IMR-90 (cell line): ENCODE measurements at regions not wholly inside any gene's neighbourhood (a gene's known extent, or its start where the extent isn't known, plus 50 kb on each side); places are given as distances from the start of the nearest gene placed in this dataset.

Source experiments
- ATAC-seq: fragments of 200-7000 bp; cut with Tn5 transposase; 2 replicates; pipeline ENCODE4 v1.9.1; 2020; ENCODE audit warnings: low read depth, mild to moderate bottlenecking, moderate library complexity
- BruUV-seq: library from RNA; stranded (reverse); fragments of 400-500 nt; replicated peaks from 2 replicates; lab custom pipeline; 2021; lab: Mats Ljungman, UMichigan
- CTCF ChIA-PET: fragments of 300-600 bp; formaldehyde crosslinking; extraction: SDS; loops from one replicate; lab custom pipeline; 2021; ENCODE audit warnings: antibody characterized with exemption; lab: Yijun Ruan, JAX
- POLR2A ChIA-PET: fragments of 300-600 bp; sonication (Branson Sonifier 250); formaldehyde crosslinking; loops from one replicate; lab custom pipeline; 2022; ENCODE audit warnings: antibody characterized with exemption; ENCODE audit not compliant: unreplicated experiment; lab: Charles Lee
- DNase-seq: peaks from one replicate; pipeline ENCODE4 v3.0.0; 2013
- H2AFZ ChIP-seq: replicated peaks from 2 replicates; pipeline ENCODE3; 2013; ENCODE audit warnings: low read length, mild to moderate bottlenecking; ENCODE audit not compliant: poor library complexity
- H2AK5ac ChIP-seq: 2 replicates; pipeline ENCODE4 v1.6.1; 2013; ENCODE audit warnings: low read depth, low read length, inconsistent platforms
- H2AK9ac ChIP-seq: replicated peaks from 2 replicates; pipeline ENCODE3; 2013; ENCODE audit warnings: mild to moderate bottlenecking, low read depth, low read length, moderate library complexity; ENCODE audit not compliant: poor library complexity
- H2BK120ac ChIP-seq: 2 replicates; pipeline ENCODE4 v1.6.1; 2013; ENCODE audit warnings: low read depth, low read length, inconsistent platforms
- H2BK15ac ChIP-seq: 3 replicates; pipeline ENCODE4 v1.6.1; 2013; ENCODE audit warnings: low read depth, low read length, inconsistent platforms
- H2BK20ac ChIP-seq: 2 replicates; pipeline ENCODE4 v1.6.1; 2013; ENCODE audit warnings: low read depth, mild to moderate bottlenecking, inconsistent platforms, low read length, moderate library complexity
- H2BK5ac ChIP-seq: 2 replicates; pipeline ENCODE4 v1.6.1; 2013; ENCODE audit warnings: mild to moderate bottlenecking, low read depth, low read length, inconsistent platforms; ENCODE audit not compliant: poor library complexity, severe bottlenecking
- H3K14ac ChIP-seq: replicated peaks from 2 replicates; pipeline ENCODE4 v1.6.1; 2013; ENCODE audit warnings: low read depth, low read length, inconsistent platforms
- H3K18ac ChIP-seq: 2 replicates; pipeline ENCODE4 v1.6.1; 2013; ENCODE audit warnings: low read depth, low read length, control low read depth
- H3K23ac ChIP-seq: 2 replicates; pipeline ENCODE4 v1.6.1; 2013; ENCODE audit warnings: low read depth, low read length, inconsistent platforms
- H3K27ac ChIP-seq: 2 replicates; pipeline ENCODE4 v1.5.1; 2013; ENCODE audit warnings: mild to moderate bottlenecking, control low read depth, low read length; ENCODE audit not compliant: insufficient read depth
- H3K27me3 ChIP-seq: 2 replicates; pipeline ENCODE4 v1.6.1; 2013; ENCODE audit warnings: low read length; ENCODE audit not compliant: control insufficient read depth, insufficient read depth
- H3K36me3 ChIP-seq: 2 replicates; pipeline ENCODE4 v1.6.1; 2013; ENCODE audit warnings: low read length, mixed read lengths; ENCODE audit not compliant: control insufficient read depth, insufficient read depth
- H3K4ac ChIP-seq: 2 replicates; pipeline ENCODE4 v1.6.1; 2013; ENCODE audit warnings: low read depth, low read length, inconsistent platforms
- H3K4me1 ChIP-seq: 2 replicates; pipeline ENCODE4 v1.6.1; 2013; ENCODE audit warnings: low read length, mixed read lengths; ENCODE audit not compliant: control insufficient read depth, insufficient read depth
- H3K4me2 ChIP-seq: 2 replicates; pipeline ENCODE4 v1.6.1; 2013; ENCODE audit warnings: low read depth, mild to moderate bottlenecking, control low read depth, low read length, moderate library complexity
- H3K4me3 ChIP-seq: 2 replicates; pipeline ENCODE4 v1.5.1; 2013; ENCODE audit warnings: low read depth, mild to moderate bottlenecking, control low read depth, low read length, moderate library complexity; ENCODE audit not compliant: insufficient read depth
- H3K56ac ChIP-seq: 2 replicates; pipeline ENCODE4 v1.6.1; 2013; ENCODE audit warnings: low read length, inconsistent platforms; ENCODE audit not compliant: insufficient read depth; ENCODE audit errors: extremely low read depth
- H3K79me1 ChIP-seq, 2 experiments: 2 replicates each; pipeline ENCODE4 v1.6.1; 2013; ENCODE audit warnings: low read length in 2 of 2, inconsistent platforms in 1 of 2, low read depth in 1 of 2
- H3K9ac ChIP-seq: 2 replicates; pipeline ENCODE4 v1.6.1; 2013; ENCODE audit warnings: low read depth, low read length, control low read depth
- H3K9me1 ChIP-seq: 2 replicates; pipeline ENCODE4 v1.6.1; 2013; ENCODE audit warnings: low read length, inconsistent platforms; ENCODE audit not compliant: insufficient read depth
- H3K9me3 ChIP-seq: 2 replicates; pipeline ENCODE4 v1.6.1; 2013; ENCODE audit warnings: low read length; ENCODE audit not compliant: control insufficient read depth, insufficient read depth
- H4K20me1 ChIP-seq: 2 replicates; pipeline ENCODE4 v1.6.1; 2013; ENCODE audit warnings: low read length, inconsistent platforms; ENCODE audit not compliant: insufficient read depth
- H4K5ac ChIP-seq: 2 replicates; pipeline ENCODE4 v1.6.1; 2013; ENCODE audit warnings: mild to moderate bottlenecking, low read depth, low read length, control low read depth
- H4K8ac ChIP-seq, 2 experiments: 2 replicates each; pipeline ENCODE4 v1.6.1; 2013; ENCODE audit warnings: low read depth in 2 of 2, low read length in 2 of 2, control low read depth in 1 of 2, inconsistent platforms in 1 of 2
- H4K91ac ChIP-seq: 2 replicates; pipeline ENCODE4 v1.6.1; 2013; ENCODE audit warnings: low read depth, low read length, inconsistent platforms; ENCODE audit not compliant: insufficient read depth
- BHLHE40 ChIP-seq: fragments of 150-350 bp; IDR thresholded peaks from 2 replicates; pipeline ENCODE4 v1.6.1; 2016; ENCODE audit warnings: mild to moderate bottlenecking, low read depth, low read length
- CEBPB ChIP-seq: IDR thresholded peaks from 2 replicates; pipeline ENCODE4 v1.6.1; 2012; ENCODE audit warnings: low read depth, low read length, improper control_type of control experiment
- CHD1 ChIP-seq: IDR thresholded peaks from 2 replicates; pipeline ENCODE4 v1.6.1; 2012; ENCODE audit warnings: low read depth, low read length, improper control_type of control experiment
- FOS ChIP-seq: fragments of 150-350 bp; IDR thresholded peaks from 2 replicates; pipeline ENCODE4 v1.6.1; 2016; ENCODE audit warnings: low read depth, low read length
- MAZ ChIP-seq: IDR thresholded peaks from 2 replicates; pipeline ENCODE4 v1.6.1; 2012; ENCODE audit warnings: low read depth, mild to moderate bottlenecking, low read length, improper control_type of control experiment, moderate library complexity, borderline replicate concordance
- MXI1 ChIP-seq: IDR thresholded peaks from 2 replicates; pipeline ENCODE4 v1.6.1; 2012; ENCODE audit warnings: low read depth, mild to moderate bottlenecking, low read length, moderate library complexity, borderline replicate concordance
- NFE2L2 ChIP-seq: fragments of 150-350 bp; IDR thresholded peaks from 2 replicates; pipeline ENCODE4 v1.6.1; 2016; ENCODE audit warnings: low read depth, mild to moderate bottlenecking, low read length
- RCOR1 ChIP-seq: IDR thresholded peaks from 2 replicates; pipeline ENCODE4 v1.6.1; 2012; ENCODE audit warnings: mild to moderate bottlenecking, low read length, improper control_type of control experiment; ENCODE audit not compliant: insufficient replicate concordance
- RFX5 ChIP-seq: IDR thresholded peaks from 2 replicates; pipeline ENCODE4 v1.8.0; 2012; ENCODE audit warnings: low read depth, mild to moderate bottlenecking, low read length, moderate library complexity
- SMC3 ChIP-seq: fragments of 150-350 bp; IDR thresholded peaks from 2 replicates; pipeline ENCODE4 v1.6.1; 2016; ENCODE audit warnings: low read depth, mild to moderate bottlenecking, antibody characterized with exemption, low read length, moderate library complexity
- WGBS, 2 experiments: methylation state at CpG; one replicate each; pipeline versions ENCODE4 v1.1.5 to v1.1.7; 2013; ENCODE audit warnings: missing lambda C conversion rate in 2 of 2; ENCODE audit not compliant: insufficient read length in 1 of 2; ENCODE audit errors: extremely low coverage in 2 of 2; 5-methylcytosine and 5-hydroxymethylcytosine counted together
- dilution Hi-C: fragments of 300-500 bp; cut with HindIII; formaldehyde crosslinking; loops from one replicate; pipeline ENCODE4 v1.14.3; 2018; ENCODE audit warnings: low sequenced_read_pairs; ENCODE audit not compliant: unreplicated experiment
- in situ Hi-C: fragments of 300-500 bp; cut with MboI; formaldehyde crosslinking; loops from 3 replicates; pipeline ENCODE4 v1.14.3; 2019; ENCODE audit warnings: low sequenced_read_pairs, inconsistent platforms, mixed read lengths
- intact Hi-C: fragments of 100-400 bp; cut with micrococcal nuclease; formaldehyde crosslinking; loops from 2 replicates; pipeline ENCODE4 v1.10.0; 2022
- TF ChIP-seq, protein P1 (sequence below): fragments of 150-350 bp; IDR thresholded peaks from 2 replicates; pipeline ENCODE4 v1.6.1; 2016; ENCODE audit warnings: low read depth, mild to moderate bottlenecking, low read length, moderate library complexity, borderline replicate concordance
- TF ChIP-seq, protein P2 (sequence below): conservative IDR thresholded peaks from 2 replicates; pipeline ENCODE4 v1.5.1; 2012; ENCODE audit warnings: mild to moderate bottlenecking, low read depth, low read length, improper control_type of control experiment
- TF ChIP-seq, protein P3 (sequence below): fragments of 150-350 bp; IDR thresholded peaks from 2 replicates; pipeline ENCODE4 v1.6.1; 2017; ENCODE audit warnings: mild to moderate bottlenecking, antibody characterized with exemption, low read length, low read depth

DNA sequence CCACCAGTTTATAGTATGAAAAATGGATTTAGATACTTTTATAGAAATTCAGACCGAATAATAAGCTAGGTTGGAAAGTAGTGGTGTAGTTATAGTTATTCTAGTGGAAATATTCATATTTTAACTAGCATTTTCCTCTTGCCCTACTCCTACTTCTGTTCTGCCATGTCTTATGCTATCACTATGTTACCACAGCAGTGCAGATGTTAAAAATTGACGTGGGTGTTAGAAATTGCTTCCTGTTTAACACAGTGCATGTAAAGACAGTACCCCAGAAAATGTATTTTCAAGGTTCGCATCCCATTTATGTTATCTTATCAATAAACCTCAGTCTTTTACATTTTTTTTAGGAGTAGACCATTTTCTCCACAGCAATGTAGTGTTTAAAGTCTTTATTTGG lies 774.2 kb upstream of the CDH10 start:
- no peak overlapping the region for H2BK5ac ChIP-seq
- H3K4ac ChIP-seq, result no peak overlapping the region
- in situ Hi-C loops, result no loop called here
- H3K9me1 ChIP-seq, result no peaks in the 10 kb centered on the region
- H2BK120ac ChIP-seq, result no peak overlapping the region
- H2AK9ac ChIP-seq, result no peak overlapping the region
- ChIA-PET CTCF (no interaction called here), POLR2A (no interaction called here)
- intact Hi-C loops, result no loop called here
- no CpG with 5 or more reads among the region's 3 CpGs for WGBS, 2 experiments
- H3K4me3 ChIP-seq, result no peak overlapping the region
- H3K14ac ChIP-seq, result no peak overlapping the region
- H3K9ac ChIP-seq, result no peak overlapping the region
- no peak overlapping the region for H2BK20ac ChIP-seq
- H2BK15ac ChIP-seq, result no peak overlapping the region
- H3K36me3 ChIP-seq, result no peaks in the 10 kb centered on the region
- no peak for DNase-seq
- dilution Hi-C loops, result no loop called here
- H3K56ac ChIP-seq, result no peak overlapping the region
- BruUV-seq, result no TSS peak
- no peak overlapping the region for H4K5ac ChIP-seq
- no peak for ATAC-seq
- TF ChIP-seq, protein P1, sequence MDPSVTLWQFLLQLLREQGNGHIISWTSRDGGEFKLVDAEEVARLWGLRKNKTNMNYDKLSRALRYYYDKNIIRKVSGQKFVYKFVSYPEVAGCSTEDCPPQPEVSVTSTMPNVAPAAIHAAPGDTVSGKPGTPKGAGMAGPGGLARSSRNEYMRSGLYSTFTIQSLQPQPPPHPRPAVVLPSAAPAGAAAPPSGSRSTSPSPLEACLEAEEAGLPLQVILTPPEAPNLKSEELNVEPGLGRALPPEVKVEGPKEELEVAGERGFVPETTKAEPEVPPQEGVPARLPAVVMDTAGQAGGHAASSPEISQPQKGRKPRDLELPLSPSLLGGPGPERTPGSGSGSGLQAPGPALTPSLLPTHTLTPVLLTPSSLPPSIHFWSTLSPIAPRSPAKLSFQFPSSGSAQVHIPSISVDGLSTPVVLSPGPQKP, result no peak
- TF ChIP-seq RFX5 (no peak), SMC3 (no peak), RCOR1 (no peak), MAZ (no peak), FOS (no peak), CEBPB (no peak), MXI1 (no peak), NFE2L2 (no peak), CHD1 (no peak), BHLHE40 (no peak)
- TF ChIP-seq, protein P2, sequence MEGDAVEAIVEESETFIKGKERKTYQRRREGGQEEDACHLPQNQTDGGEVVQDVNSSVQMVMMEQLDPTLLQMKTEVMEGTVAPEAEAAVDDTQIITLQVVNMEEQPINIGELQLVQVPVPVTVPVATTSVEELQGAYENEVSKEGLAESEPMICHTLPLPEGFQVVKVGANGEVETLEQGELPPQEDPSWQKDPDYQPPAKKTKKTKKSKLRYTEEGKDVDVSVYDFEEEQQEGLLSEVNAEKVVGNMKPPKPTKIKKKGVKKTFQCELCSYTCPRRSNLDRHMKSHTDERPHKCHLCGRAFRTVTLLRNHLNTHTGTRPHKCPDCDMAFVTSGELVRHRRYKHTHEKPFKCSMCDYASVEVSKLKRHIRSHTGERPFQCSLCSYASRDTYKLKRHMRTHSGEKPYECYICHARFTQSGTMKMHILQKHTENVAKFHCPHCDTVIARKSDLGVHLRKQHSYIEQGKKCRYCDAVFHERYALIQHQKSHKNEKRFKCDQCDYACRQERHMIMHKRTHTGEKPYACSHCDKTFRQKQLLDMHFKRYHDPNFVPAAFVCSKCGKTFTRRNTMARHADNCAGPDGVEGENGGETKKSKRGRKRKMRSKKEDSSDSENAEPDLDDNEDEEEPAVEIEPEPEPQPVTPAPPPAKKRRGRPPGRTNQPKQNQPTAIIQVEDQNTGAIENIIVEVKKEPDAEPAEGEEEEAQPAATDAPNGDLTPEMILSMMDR, result no peak
- TF ChIP-seq, protein P3, sequence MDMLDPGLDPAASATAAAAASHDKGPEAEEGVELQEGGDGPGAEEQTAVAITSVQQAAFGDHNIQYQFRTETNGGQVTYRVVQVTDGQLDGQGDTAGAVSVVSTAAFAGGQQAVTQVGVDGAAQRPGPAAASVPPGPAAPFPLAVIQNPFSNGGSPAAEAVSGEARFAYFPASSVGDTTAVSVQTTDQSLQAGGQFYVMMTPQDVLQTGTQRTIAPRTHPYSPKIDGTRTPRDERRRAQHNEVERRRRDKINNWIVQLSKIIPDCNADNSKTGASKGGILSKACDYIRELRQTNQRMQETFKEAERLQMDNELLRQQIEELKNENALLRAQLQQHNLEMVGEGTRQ, result no peak
- no peaks in the 10 kb centered on the region for H3K79me1 ChIP-seq
- H4K20me1 ChIP-seq, result no peaks in the 10 kb centered on the region
- no peak overlapping the region for H2AFZ ChIP-seq
- no peak overlapping the region for H4K91ac ChIP-seq
- no peak overlapping the region for H3K4me2 ChIP-seq
- no peak overlapping the region for H3K23ac ChIP-seq
- H3K9me3 ChIP-seq, result peaks cover 2% of the 10 kb centered on the region; the same call in 1 of the 2 replicates
- H3K4me1 ChIP-seq, result no peaks in the 10 kb centered on the region
- H4K8ac ChIP-seq, result no peak overlapping the region
- no peak overlapping the region for H2AK5ac ChIP-seq
- H3K18ac ChIP-seq, result no peak overlapping the region
- no peak overlapping the region for H3K27ac ChIP-seq
- no peaks in the 10 kb centered on the region for H3K27me3 ChIP-seq
